HepG2 (cell line): ENCODE measurements at regions not wholly inside any gene's neighbourhood (a gene's known extent, or its start where the extent isn't known, plus 50 kb on each side); places are given as distances from the start of the nearest gene placed in this dataset.

Experiments used
- ATAC-seq: fragments of 200-7000 bp; cut with Tn5 transposase; 3 replicates; pipeline ENCODE4 v1.9.1; 2020; ENCODE audit warnings: mild to moderate bottlenecking, moderate library complexity
- BruUV-seq: library from RNA; stranded (reverse); fragments of 400-500 nt; replicated peaks from 2 replicates; lab custom pipeline; 2021; lab: Mats Ljungman, UMichigan
- CTCF ChIA-PET: fragments of 300-600 bp; formaldehyde crosslinking; extraction: SDS; loops from one replicate; lab custom pipeline; 2021; ENCODE audit warnings: low total read pairs, inconsistent platforms, low intra/inter-chr PET ratio; lab: Yijun Ruan, JAX
- POLR2A ChIA-PET: fragments of 350-600 bp; sonication (Branson Sonifier 250); formaldehyde crosslinking; loops from one replicate; lab custom pipeline; 2020; ENCODE audit warnings: antibody characterized with exemption, inconsistent platforms; lab: Yijun Ruan, JAX
- DNase-seq: peaks from one replicate; pipeline ENCODE4 v3.0.0-alpha.2; 2015; ENCODE audit warnings: low spot score
- FAIRE-seq: peaks from 3 replicates; lab custom pipeline; 2011; peaks lifted over from hg19 to GRCh38; lab: Jason Lieb, UNC
- H2AFZ ChIP-seq: one replicate; pipeline ENCODE4 v1.6.1; 2011; ENCODE audit warnings: low read length, inconsistent platforms
- H3K27ac ChIP-seq: fragments of 300-600 bp; 3 replicates; pipeline ENCODE4 v1.8.0; 2011; ENCODE audit warnings: mixed run types, mild to moderate bottlenecking, mixed read lengths, low read length, inconsistent platforms; ENCODE audit not compliant: insufficient read depth; ENCODE audit errors: extremely low read length
- H3K27me3 ChIP-seq, 2 experiments: fragments of 200-600 bp in 1 of 2; 2 replicates in 1 of 2; 3 replicates in 1 of 2; pipeline versions ENCODE4 v1.6.0 to v1.8.0; 2011; ENCODE audit warnings: low read length in 2 of 2, mild to moderate bottlenecking in 2 of 2, moderate library complexity in 2 of 2, inconsistent platforms in 1 of 2; ENCODE audit not compliant: insufficient read depth in 2 of 2, control insufficient read depth in 1 of 2
- H3K36me3 ChIP-seq, 2 experiments: fragments of 200-600 bp in 1 of 2; replicated peaks in 1 of 2; 2 replicates in 1 of 2; 3 replicates in 1 of 2; pipeline versions ENCODE4 v1.5.1 to v1.8.0; 2011; ENCODE audit warnings: low read length in 2 of 2, inconsistent platforms in 1 of 2; ENCODE audit not compliant: insufficient read depth in 2 of 2, control insufficient read depth in 1 of 2
- H3K4me1 ChIP-seq: 2 replicates; pipeline ENCODE4 v1.5.1; 2012; ENCODE audit warnings: low read length, inconsistent platforms; ENCODE audit not compliant: insufficient read depth
- H3K4me2 ChIP-seq: 2 replicates; pipeline ENCODE4 v1.6.0; 2011; ENCODE audit warnings: low read depth, low read length, inconsistent platforms
- H3K4me3 ChIP-seq, 3 experiments: fragments of 200-600 bp in 1 of 3; sonication (generic), shearing (Covaris generic) in 1 of 3; replicated peaks in 1 of 3; 2 replicates each; pipeline ENCODE4 v1.5.1; 2011 to 2016; ENCODE audit warnings: low read length in 3 of 3, inconsistent platforms in 2 of 3, low read depth in 2 of 3, mild to moderate bottlenecking in 2 of 3, control low read depth in 1 of 3, mixed read lengths in 1 of 3; ENCODE audit not compliant: insufficient read depth in 1 of 3
- H3K79me2 ChIP-seq: one replicate; pipeline ENCODE4 v1.6.1; 2011; ENCODE audit warnings: low read length, inconsistent platforms; ENCODE audit not compliant: insufficient read depth
- H3K9ac ChIP-seq: 2 replicates; pipeline ENCODE4 v1.6.0; 2011; ENCODE audit warnings: mild to moderate bottlenecking, low read depth, low read length, inconsistent platforms; ENCODE audit not compliant: insufficient read depth
- H3K9me3 ChIP-seq: 2 replicates; pipeline ENCODE4 v1.5.1; 2012; ENCODE audit warnings: mild to moderate bottlenecking, low read length
- H4K20me1 ChIP-seq: 2 replicates; pipeline ENCODE4 v1.6.0; 2011; ENCODE audit warnings: inconsistent platforms, mild to moderate bottlenecking, low read length, moderate library complexity; ENCODE audit not compliant: insufficient read depth
- ATF3 ChIP-seq: sonication (generic); formaldehyde crosslinking; IDR thresholded peaks from 2 replicates; pipeline ENCODE4 v1.4.0; 2020; ENCODE audit warnings: missing genetic modification reagents
- GABPB1 ChIP-seq: IDR thresholded peaks from 2 replicates; pipeline ENCODE4 v1.6.1; 2016; ENCODE audit warnings: mild to moderate bottlenecking, missing genetic modification reagents, moderate library complexity, missing compliant biosample characterization
- HNF1A ChIP-seq, 2 experiments: sonication (generic) in 1 of 2; formaldehyde crosslinking in 1 of 2; IDR thresholded peaks; 2 replicates each; pipeline versions ENCODE4 v1.4.0 to v1.6.1; 2016 to 2020; ENCODE audit warnings: borderline replicate concordance in 1 of 2, low read depth in 1 of 2, mild to moderate bottlenecking in 1 of 2, missing genetic modification reagents in 1 of 2
- MTA1 ChIP-seq: sonication (generic); formaldehyde crosslinking; IDR thresholded peaks from 2 replicates; pipeline ENCODE4 v1.4.0; 2020; ENCODE audit warnings: missing genetic modification reagents, mild to moderate bottlenecking, borderline replicate concordance
- SOX6 ChIP-seq, 2 experiments: fragments of 450-650 bp in 1 of 2; sonication (generic) in 1 of 2; formaldehyde crosslinking in 1 of 2; IDR thresholded peaks; 2 replicates each; pipeline versions ENCODE4 v1.4.0 to v1.6.1; 2017 to 2020; ENCODE audit warnings: antibody characterized with exemption in 1 of 2, mild to moderate bottlenecking in 1 of 2, missing genetic modification reagents in 1 of 2
- TAF15 ChIP-seq: fragments of 200-400 bp; formaldehyde crosslinking; IDR thresholded peaks from one replicate; pipeline ENCODE4 v1.6.1; 2018; ENCODE audit warnings: mild to moderate bottlenecking, low read depth, low read length; ENCODE audit not compliant: poor library complexity, severe bottlenecking
- TOE1 ChIP-seq: sonication (generic); formaldehyde crosslinking; IDR thresholded peaks from 2 replicates; pipeline ENCODE4 v1.4.0; 2020; ENCODE audit warnings: mild to moderate bottlenecking, missing genetic modification reagents
- ZFY ChIP-seq: sonication (generic); formaldehyde crosslinking; IDR thresholded peaks from 2 replicates; pipeline ENCODE4 v1.4.0; 2020; ENCODE audit warnings: missing genetic modification reagents
- ZNF253 ChIP-seq: sonication (generic); formaldehyde crosslinking; IDR thresholded peaks from 2 replicates; pipeline ENCODE4 v1.8.0; 2022; ENCODE audit warnings: mild to moderate bottlenecking, missing genetic modification reagents, borderline replicate concordance
- ZNF317 ChIP-seq: sonication (generic); formaldehyde crosslinking; IDR thresholded peaks from 2 replicates; pipeline ENCODE4 v1.5.0; 2020; ENCODE audit warnings: mild to moderate bottlenecking, missing genetic modification reagents
- ZNF776 ChIP-seq: sonication (generic); formaldehyde crosslinking; IDR thresholded peaks from 2 replicates; pipeline ENCODE4 v1.4.0; 2020; ENCODE audit warnings: mild to moderate bottlenecking, missing genetic modification reagents
- ZNF883 ChIP-seq: sonication (generic); formaldehyde crosslinking; IDR thresholded peaks from 2 replicates; pipeline ENCODE4 v1.5.1; 2020; ENCODE audit warnings: mild to moderate bottlenecking, missing genetic modification reagents; ENCODE audit errors: not compliant biosample characterization
- WGBS: methylation state at CpG from one replicate; pipeline ENCODE4 v1.1.6; 2017; ENCODE audit warnings: low lambda C conversion rate; 5-methylcytosine and 5-hydroxymethylcytosine counted together
- in situ Hi-C: cut with HindIII; loops from 2 replicates; pipeline ENCODE4 v1.10.0; 2017; ENCODE audit warnings: low pct_unique_long_range_greater_than_20kb; ENCODE audit not compliant: extremely low pct_ligation_motif_present
- intact Hi-C: fragments of 100-400 bp; cut with micrococcal nuclease; formaldehyde crosslinking; loops from one replicate; pipeline ENCODE4 v1.10.0; 2022; ENCODE audit not compliant: unreplicated experiment
- TF ChIP-seq, protein P1 (sequence below): sonication (generic); formaldehyde crosslinking; IDR thresholded peaks from 2 replicates; pipeline ENCODE4 v1.8.0; 2022; ENCODE audit warnings: low read depth, missing genetic modification reagents

- Histone ChIP-seq H3K4me2 (no peak overlapping the region), H3K9me3 (peaks cover 16% of the 10 kb centered on the region), H2AFZ (no peak overlapping the region), H3K4me3 (no peak overlapping the region), H3K27me3 (no peaks in the 10 kb centered on the region), H3K36me3 (no peaks in the 10 kb centered on the region), H3K9ac (no peak overlapping the region), H3K79me2 (no peaks in the 10 kb centered on the region), H3K27ac (no peak overlapping the region), H3K4me1 (no peaks in the 10 kb centered on the region), H4K20me1 (no peaks in the 10 kb centered on the region)
- POLR2A ChIA-PET: no interaction called here
- ATAC-seq (no peak), DNase-seq (no peak), FAIRE-seq (no peak)
- in situ Hi-C loops: no loop called here
- TF ChIP-seq ZNF317 (CRISPR knock-in tag) (no peak), MTA1 (CRISPR knock-in tag) (no peak), GABPB1 (CRISPR knock-in tag) (no peak), TOE1 (CRISPR knock-in tag) (no peak), SOX6 (IDR thresholded peaks at IDR 0.05) (no peak), SOX6 (CRISPR knock-in tag; IDR thresholded peaks at IDR 0.05) (no peak), ZNF776 (CRISPR knock-in tag) (no peak), ZNF883 (CRISPR knock-in tag) (no peak)
- TF ChIP-seq, protein P1, sequence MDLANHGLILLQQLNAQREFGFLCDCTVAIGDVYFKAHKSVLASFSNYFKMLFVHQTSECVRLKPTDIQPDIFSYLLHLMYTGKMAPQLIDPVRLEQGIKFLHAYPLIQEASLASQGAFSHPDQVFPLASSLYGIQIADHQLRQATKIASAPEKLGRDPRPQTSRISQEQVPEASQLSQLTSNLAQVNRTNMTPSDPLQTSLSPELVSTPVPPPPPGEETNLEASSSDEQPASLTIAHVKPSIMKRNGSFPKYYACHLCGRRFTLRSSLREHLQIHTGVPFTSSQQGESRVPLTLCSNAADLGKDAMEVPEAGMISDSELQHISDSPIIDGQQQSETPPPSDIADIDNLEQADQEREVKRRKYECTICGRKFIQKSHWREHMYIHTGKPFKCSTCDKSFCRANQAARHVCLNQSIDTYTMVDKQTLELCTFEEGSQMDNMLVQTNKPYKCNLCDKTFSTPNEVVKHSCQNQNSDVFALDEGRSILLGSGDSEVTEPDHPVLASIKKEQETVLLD (CRISPR knock-in tag): no peak
- no TSS peak for BruUV-seq
- intact Hi-C loops: no loop called here
- WGBS: 74% methylated on average over 6 of the region's 6 CpGs
- CTCF ChIA-PET: no interaction called here
Measured at GRCh38 chr7:68853254-68853653, 745.0 kb upstream of the AUTS2 start.

GRCh38 chr7:68857571-68857970 lies 740.7 kb upstream of the AUTS2 start:
- Histone ChIP-seq H3K9me3 (peaks cover 9% of the 10 kb centered on the region; the same call in 1 of the 2 replicates), H3K27me3 (no peaks in the 10 kb centered on the region), H4K20me1 (no peaks in the 10 kb centered on the region), H3K27ac (no peak overlapping the region), H3K4me1 (no peaks in the 10 kb centered on the region), H3K4me3 (no peak overlapping the region), H2AFZ (no peak overlapping the region), H3K4me2 (no peak overlapping the region), H3K36me3 (no peaks in the 10 kb centered on the region), H3K9ac (no peak overlapping the region), H3K79me2 (no peaks in the 10 kb centered on the region)
- WGBS: 0% methylated on average over 1 of the region's 1 CpG
- DNase-seq: no peak
- ChIA-PET CTCF (no interaction called here), POLR2A (no interaction called here)
- ATAC-seq: no peak
- FAIRE-seq: no peak
- intact Hi-C loops: no loop called here
- in situ Hi-C loops: no loop called here
- no TSS peak for BruUV-seq
- TF ChIP-seq TAF15 (no peak), ZFY (CRISPR knock-in tag) (no peak), HNF1A (IDR thresholded peaks at IDR 0.05; ENCODE audit: low read depth) (no peak), HNF1A (CRISPR knock-in tag; IDR thresholded peaks at IDR 0.05; ENCODE audit: borderline replicate concordance) (no peak), ZNF253 (CRISPR knock-in tag) (no peak), ATF3 (CRISPR knock-in tag) (no peak)
